ENCODE measurements at regions not wholly inside any gene's neighbourhood (a gene's known extent, or its start where the extent isn't known, plus 50 kb on each side); places are given as distances from the start of the nearest gene placed in this dataset.
"Not testable (repeated sequence)": the region's sequence is repeated elsewhere in the genome, so short reads cannot be mapped to it uniquely, and the experiment has no call there.

DNA sequence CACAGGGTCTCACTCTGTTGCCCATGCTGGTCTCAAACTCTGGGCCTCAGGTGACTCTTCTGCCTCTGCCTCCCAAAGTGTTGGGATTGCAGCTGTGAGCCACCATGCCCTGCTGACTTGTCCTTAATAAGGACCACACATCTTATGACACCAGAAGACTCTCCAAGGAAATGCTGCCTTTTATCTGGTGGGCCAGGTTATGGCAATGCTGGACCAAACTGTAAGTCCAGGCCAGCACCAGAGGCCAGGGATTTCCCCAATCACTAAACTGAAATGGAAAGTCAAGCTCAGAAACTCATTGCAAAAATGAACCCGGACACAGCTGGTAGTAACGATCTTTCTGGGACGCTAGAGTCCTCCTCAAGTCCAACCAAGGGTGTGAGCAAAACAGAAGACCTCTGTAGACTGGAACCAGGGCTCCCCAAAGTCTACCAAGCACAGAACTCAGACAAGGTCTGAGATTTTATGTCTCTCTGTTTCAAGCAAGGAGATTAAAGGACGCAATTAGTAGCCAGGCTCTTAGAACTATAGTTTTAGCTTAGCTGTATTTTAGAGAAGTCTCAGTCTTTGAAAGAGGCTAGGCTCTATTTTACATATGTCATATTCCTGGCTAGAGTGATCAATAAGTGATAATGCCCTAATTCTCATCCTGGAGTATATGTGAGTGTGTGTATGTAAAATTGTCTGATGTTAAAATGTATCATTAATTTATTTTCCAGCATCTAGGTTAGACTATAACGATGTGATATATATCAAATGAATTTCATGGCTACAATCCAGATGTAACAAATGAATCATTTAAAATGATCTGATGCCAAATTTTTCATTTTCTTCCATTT is 74.0 kb upstream of the ITGB1 start:
- Histone ChIP-seq H3K36me3 (replicated peaks in 1 of 2; ENCODE audit: control extremely low read depth in 1 of 2, control insufficient read depth in 1 of 2, extremely low read depth in 1 of 2, insufficient read depth in 2 of 2, low read length in 1 of 2) (no peaks in the 10 kb centered on the region), H3K4me3 (ENCODE audit: control extremely low read depth in 1 of 5, extremely low read depth in 1 of 5, insufficient read depth in 1 of 5, low read depth in 2 of 5, low read length in 4 of 5) (no peak overlapping the region), H4K20me1 (ENCODE audit: control insufficient read depth, insufficient read depth, low read length, poor library complexity, severe bottlenecking) (no peaks in the 10 kb centered on the region), H3K4me2 (replicated peaks; ENCODE audit: low read depth, low read length, poor library complexity, severe bottlenecking) (no peak overlapping the region), H2AFZ (ENCODE audit: insufficient read depth, low read depth, low read length, poor library complexity, severe bottlenecking) (no peak overlapping the region), H3K27ac (ENCODE audit: low read length in 2 of 2) (no peak overlapping the region), H3K27me3 (replicated peaks in 1 of 4; ENCODE audit: control extremely low read depth in 1 of 4, control insufficient read depth in 3 of 4, insufficient read depth in 4 of 4, low read length in 3 of 4) (no peaks in the 10 kb centered on the region), H3K9me3 (ENCODE audit: control extremely low read depth in 1 of 3, control insufficient read depth in 2 of 3, insufficient read depth in 1 of 3, low read length in 2 of 3) (peaks cover 0 to 6% (median 0%) of the 10 kb centered on the region in 3 donors), H3K9ac (ENCODE audit: low read length) (no peak overlapping the region), H3K79me2 (ENCODE audit: control insufficient read depth, insufficient read depth, low read length) (no peaks in the 10 kb centered on the region), H3K4me1 (ENCODE audit: control insufficient read depth in 2 of 2, insufficient read depth in 2 of 2, low read length in 2 of 2) (peaks cover 0 to 5% of the 10 kb centered on the region in 2 donors)
- Mint-ChIP-seq H3K9me3 (ENCODE audit: insufficient read depth) (no peaks in the 10 kb centered on the region), H3K4me3 (no peak overlapping the region), H3K27me3 (peaks cover 7% of the 10 kb centered on the region), H3K27ac (no peak overlapping the region), H3K4me1 (peaks cover 11% of the 10 kb centered on the region)
- TF ChIP-seq CTCF (IDR thresholded peaks at IDR 0.05) (no peak), EZH2 (IDR thresholded peaks at IDR 0.05; ENCODE audit: borderline replicate concordance, insufficient read depth, low read depth, low read length, poor library complexity, severe bottlenecking) (no peak)
- intact Hi-C loops (cut with micrococcal nuclease), result no loop called here
- no peak for DNase-seq
- 78% methylated on average over 3 of the region's 5 CpGs for WGBS (ENCODE audit: insufficient coverage)
- POLR2A ChIA-PET, result interaction anchor here (0.5 kb wide), 1 partner anchor 47 kb away, joined by 6 read pairs; no protein-coding TSS in a partner anchor
- CTCF ChIA-PET, result interaction anchor here (1.3 to 1.6 kb wide), 2 partner anchors 23 to 161 kb away, joined by 3 to 4 read pairs; no protein-coding TSS in a partner anchor
- ATAC-seq (ENCODE audit: low read depth), result no peak

GRCh38 chr10:33031171-33031570 is 73.1 kb upstream of the ITGB1 start:
- Histone ChIP-seq H3K4me1 (ENCODE audit: control insufficient read depth in 2 of 2, insufficient read depth in 2 of 2, low read length in 2 of 2) (peaks cover 0 to 5% of the 10 kb centered on the region in 2 donors), H3K4me3 (ENCODE audit: control extremely low read depth in 1 of 5, extremely low read depth in 1 of 5, insufficient read depth in 1 of 5, low read depth in 2 of 5, low read length in 4 of 5) (no peak overlapping the region), H2AFZ (ENCODE audit: insufficient read depth, low read depth, low read length, poor library complexity, severe bottlenecking) (no peak overlapping the region), H3K79me2 (ENCODE audit: control insufficient read depth, insufficient read depth, low read length) (no peaks in the 10 kb centered on the region), H4K20me1 (ENCODE audit: control insufficient read depth, insufficient read depth, low read length, poor library complexity, severe bottlenecking) (no peaks in the 10 kb centered on the region), H3K36me3 (replicated peaks in 1 of 2; ENCODE audit: control extremely low read depth in 1 of 2, control insufficient read depth in 1 of 2, extremely low read depth in 1 of 2, insufficient read depth in 2 of 2, low read length in 1 of 2) (no peaks in the 10 kb centered on the region), H3K9me3 (ENCODE audit: control extremely low read depth in 1 of 3, control insufficient read depth in 2 of 3, insufficient read depth in 1 of 3, low read length in 2 of 3) (no peaks in the 10 kb centered on the region), H3K27me3 (replicated peaks in 1 of 4; ENCODE audit: control extremely low read depth in 1 of 4, control insufficient read depth in 3 of 4, insufficient read depth in 4 of 4, low read length in 3 of 4) (no peaks in the 10 kb centered on the region), H3K9ac (ENCODE audit: low read length) (no peak overlapping the region), H3K27ac (ENCODE audit: low read length in 2 of 2) (no peak overlapping the region), H3K4me2 (replicated peaks; ENCODE audit: low read depth, low read length, poor library complexity, severe bottlenecking) (no peak overlapping the region)
- peaks cover 19% of the 10 kb centered on the region for H3K4me1 Mint-ChIP-seq
- ATAC-seq (ENCODE audit: low read depth), result no peak
- intact Hi-C loops (cut with micrococcal nuclease), result no loop called here
- no peaks in the 10 kb centered on the region for H3K9me3 Mint-ChIP-seq (ENCODE audit: insufficient read depth)
- no peak overlapping the region for H3K4me3 Mint-ChIP-seq
- H3K27me3 Mint-ChIP-seq, result peaks cover 7% of the 10 kb centered on the region
- CTCF ChIA-PET, result interaction anchor here (1.6 kb wide), 1 partner anchor 162 kb away, joined by 4 read pairs; no protein-coding TSS in a partner anchor
- POLR2A ChIA-PET, result no interaction called here
- TF ChIP-seq EZH2 (IDR thresholded peaks at IDR 0.05; ENCODE audit: borderline replicate concordance, insufficient read depth, low read depth, low read length, poor library complexity, severe bottlenecking), result no peak
- TF ChIP-seq CTCF (IDR thresholded peaks at IDR 0.05), result no peak
- 100% methylated on average over 3 of the region's 5 CpGs for WGBS (ENCODE audit: insufficient coverage)
- DNase-seq, result no peak
- H3K27ac Mint-ChIP-seq, result no peak overlapping the region

DNA sequence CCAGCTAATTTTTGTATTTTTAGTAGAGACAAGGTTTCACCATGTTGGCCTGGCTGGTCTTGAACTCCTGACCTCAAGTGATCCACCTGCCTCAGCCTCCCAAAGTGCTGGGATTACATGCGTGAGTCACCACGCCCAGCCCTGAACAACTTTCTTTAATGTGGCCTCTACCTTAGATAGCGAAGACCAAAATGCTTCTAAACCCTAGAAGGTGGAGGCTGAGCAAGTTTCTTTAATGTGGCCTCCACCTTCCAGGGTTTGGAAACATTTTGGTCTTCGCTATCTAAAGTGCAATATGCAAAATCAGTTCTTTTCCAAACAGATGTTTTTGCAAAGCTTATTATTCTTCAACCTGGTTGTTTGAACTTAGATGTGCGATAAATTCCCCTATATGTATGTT is 70.5 kb upstream of the ITGB1 start:
- H3K79me2 ChIP-seq (ENCODE audit: control insufficient read depth, insufficient read depth, low read length); H3K27me3 Mint-ChIP-seq; H3K4me2 ChIP-seq (replicated peaks; ENCODE audit: low read depth, low read length, poor library complexity, severe bottlenecking); DNase-seq; H3K36me3 ChIP-seq (replicated peaks in 1 of 2; ENCODE audit: control extremely low read depth in 1 of 2, control insufficient read depth in 1 of 2, extremely low read depth in 1 of 2, insufficient read depth in 2 of 2, low read length in 1 of 2); H4K20me1 ChIP-seq (ENCODE audit: control insufficient read depth, insufficient read depth, low read length, poor library complexity, severe bottlenecking); CTCF ChIA-PET; H3K4me1 ChIP-seq (ENCODE audit: control insufficient read depth in 2 of 2, insufficient read depth in 2 of 2, low read length in 2 of 2); intact Hi-C loops (cut with micrococcal nuclease); H3K27ac ChIP-seq (ENCODE audit: low read length in 2 of 2); H3K27me3 ChIP-seq (replicated peaks in 1 of 4; ENCODE audit: control extremely low read depth in 1 of 4, control insufficient read depth in 3 of 4, insufficient read depth in 4 of 4, low read length in 3 of 4); H3K4me3 ChIP-seq (ENCODE audit: control extremely low read depth in 1 of 5, extremely low read depth in 1 of 5, insufficient read depth in 1 of 5, low read depth in 2 of 5, low read length in 4 of 5); H3K9me3 Mint-ChIP-seq (ENCODE audit: insufficient read depth); H3K9me3 ChIP-seq (ENCODE audit: control extremely low read depth in 1 of 3, control insufficient read depth in 2 of 3, insufficient read depth in 1 of 3, low read length in 2 of 3); H2AFZ ChIP-seq (ENCODE audit: insufficient read depth, low read depth, low read length, poor library complexity, severe bottlenecking); ATAC-seq (ENCODE audit: low read depth); H3K4me3 Mint-ChIP-seq; H3K9ac ChIP-seq (ENCODE audit: low read length); H3K27ac Mint-ChIP-seq: not testable (repeated sequence)
- peaks cover 25% of the 10 kb centered on the region for H3K4me1 Mint-ChIP-seq
- POLR2A ChIA-PET, result interaction anchor here (0.7 kb wide), 1 partner anchor 18 kb away, joined by 3 read pairs; no protein-coding TSS in a partner anchor
- WGBS (ENCODE audit: insufficient coverage), result no CpG with 5 or more reads among the region's 5 CpGs

Data from B cell (primary cell).